ENCODE measurements at regions not wholly inside any gene's neighbourhood (a gene's known extent, or its start where the extent isn't known, plus 50 kb on each side); places are given as distances from the start of the nearest gene placed in this dataset.

- intact Hi-C loops (cut with DNase I), result no loop called here
- H3K27me3 ChIP-seq, result peaks cover 0 to 32% (median 7%) of the 10 kb centered on the region in 3 donors
- 76 to 81% methylated on average over 26 of the region's 26 CpGs for WGBS, 2 donors
These were observed 649.2 kb downstream of the BRD1 start for GRCh38 chr22:49178246-49179005.

GRCh38 chr22:49177666-49178065, 650.0 kb downstream of the BRD1 start:
- intact Hi-C loops (cut with DNase I), result no loop called here
- Histone ChIP-seq H3K27me3 (peaks cover 0 to 27% (median 7%) of the 10 kb centered on the region in 3 donors), H3K36me3 (no peaks in the 10 kb centered on the region), H3K4me1 (no peaks in the 10 kb centered on the region), H3K9me3 (peaks cover 0 to 3% (median 0%) of the 10 kb centered on the region in 4 donors), H3K27ac (no peak overlapping the region), H3K4me3 (no peak overlapping the region)
- no peak for DNase-seq
- TF ChIP-seq CTCF (IDR thresholded peaks at IDR 0.05), result no peak
- no peak for TF ChIP-seq EP300 (IDR thresholded peaks at IDR 0.05)
- no peak for TF ChIP-seq POLR2AphosphoS5 (IDR thresholded peaks at IDR 0.05)
- TF ChIP-seq POLR2A (IDR thresholded peaks at IDR 0.05), result no peak
- 80 to 81% methylated on average over 12 of the region's 12 CpGs for WGBS, 2 donors

More at GRCh38 chr22:49178246-49179005, 649.2 kb downstream of the BRD1 start:
- Histone ChIP-seq H3K36me3 (no peaks in the 10 kb centered on the region), H3K4me3 (no peak overlapping the region), H3K9me3 (peaks cover 0 to 3% (median 0%) of the 10 kb centered on the region in 4 donors), H3K27ac (no peak overlapping the region), H3K4me1 (no peaks in the 10 kb centered on the region)
- no peak for TF ChIP-seq EP300 (IDR thresholded peaks at IDR 0.05)
- no peak for TF ChIP-seq POLR2AphosphoS5 (IDR thresholded peaks at IDR 0.05)
- no peak for TF ChIP-seq POLR2A (IDR thresholded peaks at IDR 0.05)
- TF ChIP-seq CTCF (IDR thresholded peaks at IDR 0.05), result no peak
- DNase-seq, result no peak

- no peak overlapping the region for H3K4me3 ChIP-seq
- WGBS, 2 donors, result 78% methylated on average over 6 of the region's 6 CpGs
- H3K9me3 ChIP-seq, result peaks cover 0 to 3% (median 0%) of the 10 kb centered on the region in 4 donors
- no peaks in the 10 kb centered on the region for H3K36me3 ChIP-seq
- TF ChIP-seq POLR2A (IDR thresholded peaks at IDR 0.05), result no peak
- TF ChIP-seq POLR2AphosphoS5 (IDR thresholded peaks at IDR 0.05), result no peak
- no peak for TF ChIP-seq EP300 (IDR thresholded peaks at IDR 0.05)
- no peak for TF ChIP-seq CTCF (IDR thresholded peaks at IDR 0.05)
- peaks cover 0 to 26% (median 7%) of the 10 kb centered on the region in 3 donors for H3K27me3 ChIP-seq
- no peak overlapping the region for H3K27ac ChIP-seq
- intact Hi-C loops (cut with DNase I), result no loop called here
- no peaks in the 10 kb centered on the region for H3K4me1 ChIP-seq
- no peak for DNase-seq
These were observed 650.7 kb downstream of the BRD1 start for GRCh38 chr22:49176956-49177355.

GRCh38 chr22:49170053-49170452, 657.6 kb downstream of the BRD1 start:
- Histone ChIP-seq H3K27me3 (peaks cover 0 to 4% (median 0%) of the 10 kb centered on the region in 3 donors), H3K4me1 (no peaks in the 10 kb centered on the region), H3K36me3 (no peaks in the 10 kb centered on the region), H3K4me3 (no peak overlapping the region), H3K27ac (no peak overlapping the region), H3K9me3 (no peaks in the 10 kb centered on the region)
- no peak for DNase-seq
- TF ChIP-seq EP300 (IDR thresholded peaks at IDR 0.05), result no peak
- TF ChIP-seq POLR2AphosphoS5 (IDR thresholded peaks at IDR 0.05), result no peak
- TF ChIP-seq POLR2A (IDR thresholded peaks at IDR 0.05), result no peak
- TF ChIP-seq CTCF (IDR thresholded peaks at IDR 0.05), result no peak
- intact Hi-C loops (cut with DNase I), result no loop called here
- 74 to 79% methylated on average over 4 of the region's 4 CpGs for WGBS, 2 donors
